ENCODE measurements at regions not wholly inside any gene's neighbourhood (a gene's known extent, or its start where the extent isn't known, plus 50 kb on each side); places are given as distances from the start of the nearest gene placed in this dataset.

GRCh38 chr6:6908121-6908520 is 199.6 kb upstream of the RREB1 start:
- DNase-seq: no peak
- Histone ChIP-seq H3K4me3 (ENCODE audit: insufficient read depth, low read depth, low read length) (no peak overlapping the region), H3K36me3 (replicated peaks; ENCODE audit: control insufficient read depth, insufficient read depth, low read length) (no peaks in the 10 kb centered on the region), H3K27me3 (ENCODE audit: control insufficient read depth, insufficient read depth, low read length) (no peaks in the 10 kb centered on the region)

GRCh38 chr6:6909111-6909510 is 198.7 kb upstream of the RREB1 start:
- H3K4me3 ChIP-seq (ENCODE audit: insufficient read depth, low read depth, low read length): no peak overlapping the region
- H3K36me3 ChIP-seq (replicated peaks; ENCODE audit: control insufficient read depth, insufficient read depth, low read length): no peaks in the 10 kb centered on the region
- DNase-seq: no peak
- no peaks in the 10 kb centered on the region for H3K27me3 ChIP-seq (ENCODE audit: control insufficient read depth, insufficient read depth, low read length)

DNA sequence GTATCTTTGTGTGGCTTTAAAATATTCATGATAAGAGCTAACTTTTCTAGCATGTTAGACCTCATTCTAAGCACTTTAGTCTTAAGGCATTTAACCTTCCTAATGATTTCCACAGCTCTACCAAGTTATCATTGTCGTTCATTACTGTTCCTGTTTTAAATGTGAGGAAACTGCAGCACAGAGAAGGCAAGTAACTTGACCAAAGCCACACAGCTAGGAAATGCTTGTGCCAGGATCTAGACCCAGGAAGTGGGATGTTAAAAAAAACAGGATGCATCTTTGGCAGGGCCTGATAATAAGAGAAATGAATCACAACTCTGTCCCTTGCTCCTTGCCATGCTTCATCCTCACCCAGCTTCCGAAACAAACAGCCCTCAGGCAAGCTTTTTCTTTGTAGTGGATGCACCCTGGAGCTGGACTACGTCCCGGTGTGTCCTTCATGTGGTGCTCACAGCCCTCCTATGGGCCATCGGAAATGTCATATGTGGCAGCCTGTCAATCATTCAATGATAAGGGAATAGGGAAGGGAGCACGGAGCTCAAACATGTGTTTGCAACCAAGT is 196.9 kb upstream of the RREB1 start:
- no peaks in the 10 kb centered on the region for H3K27me3 ChIP-seq (ENCODE audit: control insufficient read depth, insufficient read depth, low read length)
- no peak overlapping the region for H3K4me3 ChIP-seq (ENCODE audit: insufficient read depth, low read depth, low read length)
- no peaks in the 10 kb centered on the region for H3K36me3 ChIP-seq (replicated peaks; ENCODE audit: control insufficient read depth, insufficient read depth, low read length)
- no peak for DNase-seq

DNA sequence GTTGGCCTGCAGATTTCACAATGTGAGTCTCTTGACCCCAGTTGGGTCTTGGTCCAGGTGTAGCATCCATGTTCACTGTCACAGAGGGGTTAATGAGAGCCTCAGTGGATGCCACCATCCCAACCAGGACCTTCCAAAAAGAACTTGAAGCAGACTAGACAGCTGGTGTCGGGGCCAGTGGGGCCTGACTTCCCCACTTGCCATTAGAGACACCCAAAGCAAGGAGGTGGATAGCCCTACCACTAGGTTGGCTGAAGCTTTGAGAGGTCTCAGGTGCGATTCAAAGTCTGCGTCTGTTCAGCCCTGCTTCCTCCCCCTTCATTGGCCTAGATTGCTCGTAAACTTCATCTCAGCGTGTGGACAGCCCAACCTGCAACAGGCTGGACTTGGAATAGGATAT is 196.4 kb upstream of the RREB1 start:
- no peaks in the 10 kb centered on the region for H3K36me3 ChIP-seq (replicated peaks; ENCODE audit: control insufficient read depth, insufficient read depth, low read length)
- no peaks in the 10 kb centered on the region for H3K27me3 ChIP-seq (ENCODE audit: control insufficient read depth, insufficient read depth, low read length)
- H3K4me3 ChIP-seq (ENCODE audit: insufficient read depth, low read depth, low read length): no peak overlapping the region
- no peak for DNase-seq

DNA sequence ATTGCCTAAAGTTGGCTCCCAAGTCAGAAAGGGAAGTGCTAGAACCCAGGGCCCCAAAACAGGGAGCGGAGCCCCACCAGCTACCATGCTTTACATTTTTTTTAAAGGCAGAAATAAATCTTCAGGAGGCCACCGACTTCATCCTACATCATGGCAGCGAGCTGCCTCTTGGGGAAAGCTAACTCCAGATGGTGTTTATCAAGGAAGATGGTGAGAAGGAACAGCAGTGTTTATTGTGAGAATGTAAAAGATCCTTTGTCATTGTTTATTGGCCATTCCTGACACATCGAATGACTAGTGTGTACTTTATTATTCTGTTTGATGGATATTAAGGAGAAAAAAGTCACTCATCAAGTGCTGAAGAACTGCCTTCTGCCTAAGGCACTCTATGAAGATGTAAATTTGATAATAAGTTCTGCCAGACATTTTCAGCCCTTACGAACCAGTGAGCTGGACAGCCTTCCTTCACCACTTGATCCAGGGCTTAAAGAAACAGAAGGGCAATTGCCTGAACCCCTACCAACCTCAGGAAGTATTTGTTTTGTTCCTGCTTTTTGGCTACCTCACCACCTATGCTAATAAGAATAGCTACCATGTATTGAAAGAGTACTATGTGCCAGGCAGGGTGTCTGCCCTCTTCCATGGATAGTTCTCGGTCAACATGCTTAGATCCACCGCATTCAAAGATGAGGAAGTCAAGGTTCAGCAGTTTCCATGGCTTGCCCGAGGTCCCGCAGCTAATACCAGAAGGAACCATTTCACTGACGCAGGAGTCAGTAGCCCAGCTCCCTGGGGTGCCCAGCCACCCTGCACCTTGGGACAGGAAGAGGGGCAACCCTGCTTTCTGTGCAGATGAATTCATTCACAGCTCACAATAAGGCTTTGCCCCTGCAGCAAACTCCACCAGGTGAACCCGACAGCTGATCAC is 194.7 kb upstream of the RREB1 start:
- Histone ChIP-seq H3K4me3 (ENCODE audit: insufficient read depth, low read depth, low read length) (no peak overlapping the region), H3K36me3 (replicated peaks; ENCODE audit: control insufficient read depth, insufficient read depth, low read length) (no peaks in the 10 kb centered on the region), H3K27me3 (ENCODE audit: control insufficient read depth, insufficient read depth, low read length) (no peaks in the 10 kb centered on the region)
- DNase-seq: no peak

DNA sequence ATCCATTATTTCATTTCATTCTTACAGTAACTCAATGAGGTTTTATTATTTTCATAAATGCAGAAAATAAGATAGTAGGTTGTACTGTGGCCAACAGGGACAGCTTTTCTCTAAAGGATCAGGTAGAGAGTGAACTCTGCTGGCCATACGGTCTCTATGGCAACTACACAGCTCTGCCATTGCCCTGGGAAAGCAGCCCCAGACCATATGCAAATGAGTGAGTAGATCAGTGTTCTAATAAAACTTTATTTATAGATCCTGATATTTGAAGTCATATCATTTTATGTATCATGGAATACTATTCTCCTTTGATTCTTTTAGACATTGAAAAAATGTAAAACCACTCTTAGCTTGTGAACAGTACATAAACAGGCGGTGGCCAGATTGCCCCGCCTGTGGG is 192.5 kb upstream of the RREB1 start:
- no peaks in the 10 kb centered on the region for H3K27me3 ChIP-seq (ENCODE audit: control insufficient read depth, insufficient read depth, low read length)
- no peaks in the 10 kb centered on the region for H3K36me3 ChIP-seq (replicated peaks; ENCODE audit: control insufficient read depth, insufficient read depth, low read length)
- no peak for DNase-seq
- H3K4me3 ChIP-seq (ENCODE audit: insufficient read depth, low read depth, low read length): no peak overlapping the region

DNA sequence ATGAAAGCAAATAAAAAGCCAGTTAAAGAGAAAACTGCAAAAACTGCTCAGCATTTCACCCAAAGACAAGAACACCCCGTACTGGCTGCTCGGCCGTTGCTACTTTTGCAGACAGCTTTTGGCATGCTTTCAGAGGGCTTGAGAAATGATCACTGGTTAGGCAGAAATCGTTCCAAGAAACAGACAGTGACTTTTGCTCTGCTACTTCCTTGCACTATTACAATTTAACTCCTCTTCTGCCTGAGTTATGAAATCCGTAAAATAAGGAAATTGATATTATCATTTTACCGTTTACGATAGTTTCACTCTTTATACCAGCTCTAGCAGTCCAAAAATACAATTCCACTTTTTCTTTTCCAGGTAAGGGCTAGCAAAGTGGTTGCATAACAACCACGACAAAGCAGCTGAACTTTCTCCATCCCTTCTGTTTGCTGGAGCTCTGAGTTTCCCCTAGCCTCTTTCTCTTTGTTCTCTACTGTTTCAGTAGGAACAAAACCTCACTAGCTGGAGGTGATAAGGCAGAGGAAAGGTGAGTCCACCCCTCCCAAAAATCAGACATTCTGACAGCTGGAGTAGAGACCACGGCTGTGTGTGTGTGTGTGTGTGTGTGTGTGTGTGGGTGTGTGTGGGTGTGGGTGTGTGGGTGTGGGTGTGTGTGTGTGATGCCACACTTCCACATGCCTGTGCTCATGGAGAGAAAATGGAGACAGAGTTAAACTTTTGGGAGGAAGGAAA is 191.8 kb upstream of the RREB1 start:
- no peaks in the 10 kb centered on the region for H3K36me3 ChIP-seq (replicated peaks; ENCODE audit: control insufficient read depth, insufficient read depth, low read length)
- H3K4me3 ChIP-seq (ENCODE audit: insufficient read depth, low read depth, low read length): no peak overlapping the region
- no peaks in the 10 kb centered on the region for H3K27me3 ChIP-seq (ENCODE audit: control insufficient read depth, insufficient read depth, low read length)
- DNase-seq: no peak

DNA sequence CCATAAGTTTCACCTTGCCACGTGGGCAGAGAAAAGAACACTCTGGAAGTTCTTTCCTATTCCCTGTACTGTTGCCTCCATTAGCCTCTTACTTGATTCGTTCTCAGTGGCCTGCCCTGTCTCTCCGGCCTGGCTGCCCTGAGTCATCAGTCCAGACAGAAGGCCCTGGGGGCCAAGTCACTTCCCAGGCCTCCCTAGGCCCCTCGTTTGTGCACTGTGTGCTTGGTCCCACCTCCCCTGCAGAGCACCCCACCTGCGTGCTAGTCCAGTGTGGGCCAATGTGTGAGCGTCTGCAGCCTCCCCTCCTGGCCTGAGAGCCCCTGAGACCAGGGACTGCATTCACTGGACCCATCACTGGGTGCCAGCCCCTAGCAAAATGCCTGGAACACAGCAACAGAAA is 191.2 kb upstream of the RREB1 start:
- no peaks in the 10 kb centered on the region for H3K27me3 ChIP-seq (ENCODE audit: control insufficient read depth, insufficient read depth, low read length)
- no peak for DNase-seq

DNA sequence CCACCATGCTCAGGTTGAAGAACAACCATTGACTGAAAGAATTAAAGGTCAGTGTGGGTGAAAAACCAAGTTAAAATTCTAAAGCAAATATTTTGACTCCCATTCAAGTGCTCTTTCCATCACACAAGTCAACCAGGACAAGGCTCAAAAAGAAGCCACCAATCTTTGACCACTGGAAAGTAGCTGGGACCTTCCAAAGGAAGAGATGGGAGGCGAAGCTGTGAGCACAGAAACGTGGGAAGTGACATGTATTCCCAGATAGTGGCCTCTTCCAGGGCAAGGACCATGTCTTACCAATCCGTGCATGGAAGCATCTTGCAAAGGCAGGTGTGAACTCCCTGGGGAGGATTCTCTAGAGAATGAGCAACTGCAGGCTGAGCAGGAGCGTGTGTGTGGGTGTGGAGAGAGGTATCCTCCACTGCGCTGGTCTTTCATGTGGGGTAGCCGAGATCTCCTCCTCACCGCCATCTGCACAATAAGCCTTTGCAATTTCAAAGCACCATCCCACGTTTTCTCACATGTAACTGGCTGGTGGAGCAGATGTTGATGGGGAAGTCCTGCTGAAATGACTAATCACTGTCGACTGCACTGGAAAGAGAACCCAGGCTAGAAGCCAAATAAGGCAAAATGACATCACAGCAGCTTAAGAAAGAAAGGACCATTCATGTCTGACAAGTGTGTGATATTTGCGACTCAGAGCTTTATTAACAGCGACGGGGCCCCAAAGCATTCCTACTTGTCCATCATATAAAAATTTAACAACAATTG is 189.4 kb upstream of the RREB1 start:
- Histone ChIP-seq H3K27me3 (ENCODE audit: control insufficient read depth, insufficient read depth, low read length) (no peaks in the 10 kb centered on the region), H3K36me3 (replicated peaks; ENCODE audit: control insufficient read depth, insufficient read depth, low read length) (no peaks in the 10 kb centered on the region), H3K4me3 (ENCODE audit: insufficient read depth, low read depth, low read length) (no peak overlapping the region)
- no peak for DNase-seq

More for the DNA sequence above, 191.2 kb upstream of the RREB1 start:
- H3K36me3 ChIP-seq (replicated peaks; ENCODE audit: control insufficient read depth, insufficient read depth, low read length): no peaks in the 10 kb centered on the region
- H3K4me3 ChIP-seq (ENCODE audit: insufficient read depth, low read depth, low read length): no peak overlapping the region

- Histone ChIP-seq H3K36me3 (replicated peaks; ENCODE audit: control insufficient read depth, insufficient read depth, low read length) (no peaks in the 10 kb centered on the region), H3K27me3 (ENCODE audit: control insufficient read depth, insufficient read depth, low read length) (no peaks in the 10 kb centered on the region), H3K4me3 (ENCODE audit: insufficient read depth, low read depth, low read length) (no peak overlapping the region)
- no peak for DNase-seq
These were observed 188.6 kb upstream of the RREB1 start for GRCh38 chr6:6919173-6919572.

DNA sequence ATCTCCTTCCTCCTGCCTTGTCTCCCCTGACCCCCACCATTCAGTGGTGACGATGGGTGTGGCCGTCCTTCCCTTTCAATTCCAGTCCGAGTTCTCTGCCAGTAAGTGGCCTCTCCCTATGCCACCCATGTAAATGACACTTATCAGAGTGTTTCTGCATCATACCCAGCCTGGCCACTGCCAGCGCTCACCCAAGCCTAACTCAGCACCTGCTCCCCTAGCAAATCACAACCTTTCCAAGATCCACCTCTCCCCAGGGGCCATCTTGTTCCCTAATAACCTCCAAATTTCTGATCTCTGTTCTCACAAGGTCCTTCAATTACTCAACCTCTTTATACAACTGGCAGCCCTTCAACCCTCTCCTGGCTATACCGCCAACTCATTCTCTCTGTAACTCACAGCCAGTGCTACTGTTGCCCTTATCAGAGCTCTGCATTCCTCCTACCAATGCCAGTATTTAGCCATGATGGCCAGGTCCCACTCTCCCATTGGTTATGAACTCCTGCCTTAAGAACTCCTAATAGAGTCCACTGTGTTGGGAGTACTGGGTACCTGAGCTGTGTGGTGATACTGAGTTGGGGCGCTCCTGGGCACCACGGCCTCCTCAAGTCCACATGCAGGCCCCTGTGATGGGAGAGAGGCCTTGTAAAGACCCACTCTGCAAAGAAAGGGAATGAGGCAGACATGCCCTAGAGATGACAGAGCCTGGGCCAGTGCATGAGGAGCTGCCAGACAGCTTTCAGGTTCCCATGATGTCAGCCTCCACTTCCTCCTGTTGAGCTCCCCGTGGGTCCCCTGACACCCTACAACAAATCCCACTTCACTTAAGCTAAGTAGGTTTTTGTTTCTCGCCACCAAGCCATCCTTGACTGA is 187.4 kb upstream of the RREB1 start:
- no peak overlapping the region for H3K4me3 ChIP-seq (ENCODE audit: insufficient read depth, low read depth, low read length)
- H3K36me3 ChIP-seq (replicated peaks; ENCODE audit: control insufficient read depth, insufficient read depth, low read length): no peaks in the 10 kb centered on the region
- no peaks in the 10 kb centered on the region for H3K27me3 ChIP-seq (ENCODE audit: control insufficient read depth, insufficient read depth, low read length)
- no peak for DNase-seq

DNA sequence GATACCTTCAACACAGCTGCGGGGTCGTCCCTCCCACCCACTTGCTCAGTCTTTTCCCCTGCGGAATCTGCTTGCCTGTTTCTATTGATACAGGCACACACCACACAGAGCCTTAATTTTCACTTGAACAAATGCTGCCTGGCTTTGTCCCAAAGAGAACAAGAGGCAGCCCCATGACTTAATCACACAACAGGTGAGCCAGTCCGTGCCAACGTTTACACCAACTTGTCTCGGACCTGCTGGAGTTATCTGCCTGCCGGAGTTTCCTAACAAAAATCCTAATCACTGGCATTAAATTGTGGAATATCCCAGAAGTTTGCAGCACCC is 186.8 kb upstream of the RREB1 start:
- Histone ChIP-seq H3K36me3 (replicated peaks; ENCODE audit: control insufficient read depth, insufficient read depth, low read length) (no peaks in the 10 kb centered on the region), H3K4me3 (ENCODE audit: insufficient read depth, low read depth, low read length) (no peak overlapping the region), H3K27me3 (ENCODE audit: control insufficient read depth, insufficient read depth, low read length) (no peaks in the 10 kb centered on the region)
- no peak for DNase-seq

DNA sequence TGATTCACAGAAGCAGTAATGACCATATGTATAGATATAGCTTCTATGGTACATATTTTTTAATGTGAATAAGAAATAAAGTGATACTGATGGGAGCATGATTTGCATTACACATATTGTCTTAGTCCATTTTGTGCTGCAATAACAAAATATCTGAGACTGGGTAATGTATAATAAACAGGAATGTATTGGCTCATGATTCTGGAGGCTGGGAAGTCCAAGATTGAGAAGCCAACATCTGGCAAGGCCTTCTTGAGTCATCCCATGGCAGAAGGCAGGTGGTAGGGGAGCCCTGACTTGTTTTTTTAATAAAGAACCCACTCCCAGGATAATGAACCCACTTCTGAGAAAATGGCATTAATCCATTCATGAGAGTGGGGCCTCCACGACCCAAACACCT is 185.6 kb upstream of the RREB1 start:
- Histone ChIP-seq H3K4me3 (ENCODE audit: insufficient read depth, low read depth, low read length) (no peak overlapping the region), H3K36me3 (replicated peaks; ENCODE audit: control insufficient read depth, insufficient read depth, low read length) (no peaks in the 10 kb centered on the region), H3K27me3 (ENCODE audit: control insufficient read depth, insufficient read depth, low read length) (no peaks in the 10 kb centered on the region)
- no peak for DNase-seq

GRCh38 chr6:6923605-6924004 is 184.2 kb upstream of the RREB1 start:
- Histone ChIP-seq H3K27me3 (ENCODE audit: control insufficient read depth, insufficient read depth, low read length) (no peaks in the 10 kb centered on the region), H3K36me3 (replicated peaks; ENCODE audit: control insufficient read depth, insufficient read depth, low read length) (no peaks in the 10 kb centered on the region), H3K4me3 (ENCODE audit: insufficient read depth, low read depth, low read length) (no peak overlapping the region)
- no peak for DNase-seq
